Brain microvascular endothelial cell (primary cell): ENCODE measurements at regions not wholly inside any gene's neighbourhood (a gene's known extent, or its start where the extent isn't known, plus 50 kb on each side); places are given as distances from the start of the nearest gene placed in this dataset.
"Not testable (repeated sequence)": the region's sequence is repeated elsewhere in the genome, so short reads cannot be mapped to it uniquely, and the experiment has no call there.

Experiments
- DNase-seq: peaks from one replicate; pipeline ENCODE4 v3.0.0-alpha.2; 2020
- H3K27ac ChIP-seq: fragments of 250-450 bp; sonication (Bioruptor Pico); 2 replicates; pipeline ENCODE4 v1.5.1; 2020; ENCODE audit warnings: mild to moderate bottlenecking, moderate library complexity
- H3K27me3 ChIP-seq: fragments of 250-450 bp; sonication (Bioruptor Pico); replicated peaks from 2 replicates; pipeline ENCODE4 v1.5.1; 2020; ENCODE audit warnings: mild to moderate bottlenecking
- H3K36me3 ChIP-seq: fragments of 250-450 bp; sonication (Bioruptor Pico); replicated peaks from 2 replicates; pipeline ENCODE4 v1.5.1; 2020; ENCODE audit warnings: mild to moderate bottlenecking
- H3K4me3 ChIP-seq: 2 replicates; pipeline ENCODE4 v1.5.1; 2011; ENCODE audit warnings: low read depth, mild to moderate bottlenecking, control low read depth, low read length, moderate library complexity
- CTCF ChIP-seq: IDR thresholded peaks from 2 replicates; pipeline ENCODE4 v1.5.1; 2011; ENCODE audit warnings: low read depth, mild to moderate bottlenecking, moderate library complexity, low read length, control low read depth, inconsistent platforms; ENCODE audit errors: missing control alignments
- in situ Hi-C: cut with HindIII; loops from 2 replicates; pipeline ENCODE4 v1.10.0; 2017; ENCODE audit warnings: low sequenced_read_pairs, low pct_ligation_motif_present

DNA sequence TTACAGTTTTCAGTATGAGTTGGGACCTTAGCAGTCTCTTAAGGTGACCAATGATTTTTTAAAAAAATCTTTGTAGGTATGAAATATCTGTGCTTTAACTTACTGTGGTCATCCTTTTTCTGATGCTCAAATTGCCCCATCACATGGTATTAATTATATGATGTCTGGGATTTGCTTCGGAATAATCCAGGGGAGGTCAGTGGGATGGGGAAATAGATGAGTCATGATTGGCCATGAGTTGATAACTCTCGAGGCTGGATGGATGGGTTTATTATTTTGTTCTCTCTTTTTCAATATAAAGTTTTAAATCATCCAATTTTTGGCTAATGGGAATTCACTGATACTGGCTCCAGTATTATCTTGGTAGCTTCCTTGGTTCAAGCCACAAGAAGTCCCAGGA is 370.3 kb upstream of the TPM1 start:
- H3K4me3 ChIP-seq = no peak overlapping the region
- no peaks in the 10 kb centered on the region for H3K36me3 ChIP-seq
- H3K27me3 ChIP-seq = no peaks in the 10 kb centered on the region
- no peak for TF ChIP-seq CTCF
- in situ Hi-C loops = no loop called here
- peak; percentile 11 for DNase-seq
- H3K27ac ChIP-seq = no peak overlapping the region

- no peak overlapping the region for H3K27ac ChIP-seq
- in situ Hi-C loops = no loop called here
- no peaks in the 10 kb centered on the region for H3K27me3 ChIP-seq
- no peaks in the 10 kb centered on the region for H3K36me3 ChIP-seq
- TF ChIP-seq CTCF = no peak
- H3K4me3 ChIP-seq = no peak overlapping the region
- DNase-seq = no peak
Measured at GRCh38 chr15:62676891-62677290, 365.7 kb upstream of the TPM1 start.

- in situ Hi-C loops = no loop called here
- Histone ChIP-seq H3K4me3 (no peak overlapping the region), H3K27me3 (no peaks in the 10 kb centered on the region), H3K27ac (no peak overlapping the region), H3K36me3 (no peaks in the 10 kb centered on the region)
- DNase-seq = no peak
- no peak for TF ChIP-seq CTCF
Measured at GRCh38 chr15:62681939-62682896, 360.3 kb upstream of the TPM1 start.

GRCh38 chr15:62683192-62683591 is 359.4 kb upstream of the TPM1 start:
- in situ Hi-C loops, DNase-seq, H3K27ac ChIP-seq, H3K27me3 ChIP-seq, H3K36me3 ChIP-seq, H3K4me3 ChIP-seq: not testable (repeated sequence)

DNA sequence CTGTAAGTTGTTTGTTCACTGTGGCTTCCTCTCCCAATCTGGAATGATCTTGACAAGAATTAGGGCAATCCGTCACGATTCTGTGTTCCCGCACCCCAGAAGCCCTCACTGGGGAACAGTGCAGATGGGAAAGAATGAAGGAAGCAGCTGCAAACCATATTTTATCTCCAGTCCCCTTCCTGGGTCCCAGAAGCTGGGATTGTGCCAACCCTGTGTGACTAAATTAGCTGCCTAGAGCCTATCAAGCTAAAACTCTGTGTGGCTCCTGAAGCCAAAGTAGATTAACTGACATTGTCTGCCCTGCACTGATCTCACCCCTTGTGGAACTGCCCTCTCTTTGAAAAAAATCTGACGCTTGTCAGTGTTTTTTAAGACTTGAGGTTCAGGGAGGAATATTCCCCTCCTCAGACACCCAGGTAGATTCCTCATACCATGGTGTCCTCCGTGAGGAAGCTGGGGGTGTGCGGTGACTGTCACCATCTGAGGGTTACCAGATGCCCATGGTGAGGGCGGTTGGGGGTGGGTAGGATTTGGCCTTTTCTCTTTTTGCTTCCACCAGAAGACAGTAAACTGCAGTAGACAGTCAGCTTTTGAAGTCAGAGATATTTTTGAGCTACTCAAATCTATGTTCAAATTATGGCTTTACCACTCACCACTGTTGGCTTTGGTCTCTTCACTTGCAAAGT is 358.3 kb upstream of the TPM1 start:
- no peak overlapping the region for H3K4me3 ChIP-seq
- H3K27ac ChIP-seq = no peak overlapping the region
- H3K27me3 ChIP-seq = no peaks in the 10 kb centered on the region
- no peak for DNase-seq
- H3K36me3 ChIP-seq = no peaks in the 10 kb centered on the region
- in situ Hi-C loops = no loop called here
- TF ChIP-seq CTCF = no peak

- H3K36me3 ChIP-seq = no peaks in the 10 kb centered on the region
- H3K27me3 ChIP-seq = no peaks in the 10 kb centered on the region
- no peak overlapping the region for H3K27ac ChIP-seq
- no peak for DNase-seq
- H3K4me3 ChIP-seq = no peak overlapping the region
- in situ Hi-C loops = no loop called here
- TF ChIP-seq CTCF = no peak
Measured at GRCh38 chr15:62691008-62691407, 351.5 kb upstream of the TPM1 start.
